Panc1 (cell line): ENCODE measurements at regions not wholly inside any gene's neighbourhood (a gene's known extent, or its start where the extent isn't known, plus 50 kb on each side); places are given as distances from the start of the nearest gene placed in this dataset.

Experiments
- ATAC-seq: fragments of 200-7000 bp; cut with Tn5 transposase; 2 replicates; pipeline ENCODE4 v1.9.1; 2020; ENCODE audit warnings: mild to moderate bottlenecking, moderate library complexity
- BruUV-seq: library from RNA; stranded (reverse); fragments of 400-500 nt; replicated peaks from 2 replicates; lab custom pipeline; 2021; lab: Mats Ljungman, UMichigan
- CTCF ChIA-PET: fragments of 300-600 bp; sonication (Branson Sonifier 250); formaldehyde crosslinking; loops from one replicate; lab custom pipeline; 2022; ENCODE audit warnings: antibody characterized with exemption; lab: Charles Lee
- POLR2A ChIA-PET: fragments of 300-600 bp; sonication (Branson Sonifier 250); formaldehyde crosslinking; loops from one replicate; lab custom pipeline; 2022; ENCODE audit warnings: antibody characterized with exemption; lab: Charles Lee
- DNase-seq: peaks from one replicate; pipeline ENCODE4 v3.0.0-alpha.2; 2010; ENCODE audit warnings: low read depth, low spot score
- H3K27ac ChIP-seq: 2 replicates; pipeline ENCODE4 v1.5.1; 2011; ENCODE audit warnings: mild to moderate bottlenecking, low read length, inconsistent platforms
- H3K27me3 ChIP-seq: fragments of 200-500 bp; sonication (Bioruptor generic); 2 replicates; pipeline ENCODE4 v1.6.0; 2014; ENCODE audit warnings: low read length, inconsistent platforms; ENCODE audit not compliant: control insufficient read depth, insufficient read depth
- H3K36me3 ChIP-seq: fragments of 200-500 bp; sonication (Bioruptor generic); 2 replicates; pipeline ENCODE4 v1.5.1; 2014; ENCODE audit warnings: inconsistent platforms, mild to moderate bottlenecking, low read length, moderate library complexity; ENCODE audit not compliant: control insufficient read depth, insufficient read depth
- H3K4me1 ChIP-seq: 2 replicates; pipeline ENCODE4 v1.5.1; 2011; ENCODE audit warnings: inconsistent platforms, mild to moderate bottlenecking, low read length, moderate library complexity; ENCODE audit not compliant: control insufficient read depth, insufficient read depth
- H3K4me3 ChIP-seq, 2 experiments: 2 replicates each; pipeline ENCODE4 v1.5.1; 2011 to 2012; ENCODE audit warnings: low read depth in 2 of 2, low read length in 2 of 2, mild to moderate bottlenecking in 2 of 2, inconsistent platforms in 1 of 2, moderate library complexity in 1 of 2
- H3K9me3 ChIP-seq: fragments of 200-500 bp; sonication (Bioruptor generic); 2 replicates; pipeline ENCODE4 v1.5.1; 2014; ENCODE audit warnings: low read depth, mild to moderate bottlenecking, inconsistent platforms, low read length, moderate library complexity; ENCODE audit not compliant: control insufficient read depth, insufficient read depth
- CTCF ChIP-seq: fragments of 450-650 bp; IDR thresholded peaks from 2 replicates; pipeline ENCODE4 v1.5.1; 2017; ENCODE audit warnings: mild to moderate bottlenecking
- POLR2AphosphoS5 ChIP-seq: IDR thresholded peaks from 2 replicates; pipeline ENCODE4 v1.6.1; 2012; ENCODE audit warnings: mild to moderate bottlenecking, low read depth, low read length, moderate library complexity
- REST ChIP-seq, 2 experiments: IDR thresholded peaks; 2 replicates each; pipeline ENCODE4 v1.6.1; 2011 to 2012; ENCODE audit warnings: low read depth in 2 of 2, control low read depth in 1 of 2, low read length in 1 of 2, mild to moderate bottlenecking in 1 of 2, moderate library complexity in 1 of 2; ENCODE audit not compliant: insufficient read depth in 1 of 2
- SIN3A ChIP-seq: IDR thresholded peaks from 2 replicates; pipeline ENCODE4 v1.6.1; 2012; ENCODE audit warnings: low read depth, mild to moderate bottlenecking, low read length, moderate library complexity, borderline replicate concordance; ENCODE audit not compliant: insufficient read depth
- TCF7L2 ChIP-seq: IDR thresholded peaks from 2 replicates; pipeline ENCODE4 v1.6.1; 2011; ENCODE audit warnings: mild to moderate bottlenecking, low read depth, low read length, inconsistent platforms
- in situ Hi-C: cut with HindIII; loops from 2 replicates; pipeline ENCODE4 v1.10.0; 2016; ENCODE audit warnings: low sequenced_read_pairs, low pct_unique_long_range_greater_than_20kb
- intact Hi-C: fragments of 100-400 bp; cut with micrococcal nuclease; formaldehyde crosslinking; loops from one replicate; pipeline ENCODE4 v1.10.0; 2022; ENCODE audit not compliant: unreplicated experiment

- in situ Hi-C loops (no loop called here), intact Hi-C loops (no loop called here)
- no peaks in the 10 kb centered on the region for H3K4me1 ChIP-seq
- BruUV-seq, result no TSS peak
- H3K9me3 ChIP-seq, result no peaks in the 10 kb centered on the region
- H3K27me3 ChIP-seq, result no peaks in the 10 kb centered on the region
- H3K27ac ChIP-seq, result no peak overlapping the region
- no peak overlapping the region for H3K4me3 ChIP-seq
- ChIA-PET CTCF (no interaction called here), POLR2A (no interaction called here)
- no peak for ATAC-seq
- no peaks in the 10 kb centered on the region for H3K36me3 ChIP-seq
- DNase-seq, result no peak
- TF ChIP-seq POLR2AphosphoS5 (no peak), REST (IDR thresholded peaks at IDR 0.05; ENCODE audit: insufficient read depth in 1 of 2, low read depth in 2 of 2, low read length in 1 of 2) (no peak), CTCF (no peak), SIN3A (no peak), TCF7L2 (no peak)
Measured at GRCh38 chr5:106093134-106093533, 1577.6 kb downstream of the EFNA5 start.

- CTCF ChIA-PET, result no interaction called here
- TF ChIP-seq CTCF (no peak), POLR2AphosphoS5 (no peak), REST (IDR thresholded peaks at IDR 0.05; ENCODE audit: insufficient read depth in 1 of 2, low read depth in 2 of 2, low read length in 1 of 2) (no peak), TCF7L2 (no peak), SIN3A (no peak)
- DNase-seq, result no peak
- H3K4me3 ChIP-seq, result no peak overlapping the region
- BruUV-seq, result no TSS peak
- H3K27ac ChIP-seq, result no peak overlapping the region
- ATAC-seq, result no peak
- POLR2A ChIA-PET, result no interaction called here
- no peaks in the 10 kb centered on the region for H3K36me3 ChIP-seq
- H3K4me1 ChIP-seq, result no peaks in the 10 kb centered on the region
- no peaks in the 10 kb centered on the region for H3K27me3 ChIP-seq
- no peaks in the 10 kb centered on the region for H3K9me3 ChIP-seq
- intact Hi-C loops (no loop called here), in situ Hi-C loops (no loop called here)
Measured at GRCh38 chr5:106092455-106092854, 1578.3 kb downstream of the EFNA5 start.
